ENCODE measurements at regions not wholly inside any gene's neighbourhood (a gene's known extent, or its start where the extent isn't known, plus 50 kb on each side); places are given as distances from the start of the nearest gene placed in this dataset.

DNA sequence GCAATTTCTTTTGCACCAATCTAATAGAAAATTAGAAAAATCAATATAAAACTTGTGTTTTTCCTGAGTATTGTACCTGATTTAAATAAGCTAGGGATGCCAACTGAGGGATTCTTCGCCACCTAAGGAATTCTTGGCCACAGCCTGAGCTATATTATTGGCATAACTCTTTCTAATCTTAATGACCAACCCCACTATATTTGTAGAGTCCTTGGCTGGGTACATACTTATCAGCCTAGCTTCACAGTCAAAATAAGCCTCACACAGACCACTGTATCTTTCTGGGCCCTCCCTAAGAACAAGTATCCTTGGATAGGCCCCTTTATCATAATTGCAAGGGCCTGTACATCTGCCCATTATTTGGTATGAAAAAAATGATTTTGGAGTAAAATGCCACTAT is 247.1 kb downstream of the DUSP6 start:
- DNase-seq (ENCODE audit: low read depth, low spot score) (no peak), FAIRE-seq (no peak)
- dilution Hi-C loops (cut with MboI; ENCODE audit: extremely low pct_ligation_motif_present, low sequenced_read_pairs): no loop called here
- Histone ChIP-seq H3K27me3 (ENCODE audit: control insufficient read depth, extremely low read depth, insufficient read depth, low read length) (no peaks in the 10 kb centered on the region), H3K4me2 (ENCODE audit: control insufficient read depth, extremely low read depth, insufficient read depth, low read depth, low read length) (no peak overlapping the region), H3K36me3 (ENCODE audit: control insufficient read depth in 2 of 2, extremely low read depth in 1 of 2, insufficient read depth in 2 of 2, low read length in 2 of 2) (no peaks in the 10 kb centered on the region), H4K20me1 (ENCODE audit: control insufficient read depth, extremely low read depth, insufficient read depth, low read length) (no peaks in the 10 kb centered on the region), H3K27ac (ENCODE audit: control insufficient read depth, insufficient read depth, low read length) (no peak overlapping the region), H3K9me1 (ENCODE audit: control insufficient read depth, extremely low read depth, insufficient read depth, low read length) (no peaks in the 10 kb centered on the region), H3K4me3 (ENCODE audit: control insufficient read depth in 2 of 3, extremely low read depth in 1 of 3, insufficient read depth in 2 of 3, low read depth in 1 of 3, low read length in 3 of 3) (no peak overlapping the region), H3K9ac (ENCODE audit: control insufficient read depth, extremely low read depth, insufficient read depth, low read length) (no peak overlapping the region), H3K9me3 (ENCODE audit: control insufficient read depth, low read depth, low read length) (no peaks in the 10 kb centered on the region), H3K79me2 (ENCODE audit: control insufficient read depth, insufficient read depth, low read length) (no peaks in the 10 kb centered on the region), H3K4me1 (ENCODE audit: control insufficient read depth, extremely low read depth, insufficient read depth, low read length) (no peaks in the 10 kb centered on the region), H2AFZ (ENCODE audit: control insufficient read depth, low read length) (no peak overlapping the region)
- TF ChIP-seq, protein P1, sequence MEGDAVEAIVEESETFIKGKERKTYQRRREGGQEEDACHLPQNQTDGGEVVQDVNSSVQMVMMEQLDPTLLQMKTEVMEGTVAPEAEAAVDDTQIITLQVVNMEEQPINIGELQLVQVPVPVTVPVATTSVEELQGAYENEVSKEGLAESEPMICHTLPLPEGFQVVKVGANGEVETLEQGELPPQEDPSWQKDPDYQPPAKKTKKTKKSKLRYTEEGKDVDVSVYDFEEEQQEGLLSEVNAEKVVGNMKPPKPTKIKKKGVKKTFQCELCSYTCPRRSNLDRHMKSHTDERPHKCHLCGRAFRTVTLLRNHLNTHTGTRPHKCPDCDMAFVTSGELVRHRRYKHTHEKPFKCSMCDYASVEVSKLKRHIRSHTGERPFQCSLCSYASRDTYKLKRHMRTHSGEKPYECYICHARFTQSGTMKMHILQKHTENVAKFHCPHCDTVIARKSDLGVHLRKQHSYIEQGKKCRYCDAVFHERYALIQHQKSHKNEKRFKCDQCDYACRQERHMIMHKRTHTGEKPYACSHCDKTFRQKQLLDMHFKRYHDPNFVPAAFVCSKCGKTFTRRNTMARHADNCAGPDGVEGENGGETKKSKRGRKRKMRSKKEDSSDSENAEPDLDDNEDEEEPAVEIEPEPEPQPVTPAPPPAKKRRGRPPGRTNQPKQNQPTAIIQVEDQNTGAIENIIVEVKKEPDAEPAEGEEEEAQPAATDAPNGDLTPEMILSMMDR (optimal IDR thresholded peaks at IDR 0.05 in 1 of 3, IDR thresholded peaks at IDR 0.05 in 1 of 3, conservative IDR thresholded peaks at IDR 0.05 in 1 of 3; ENCODE audit: extremely low read depth in 1 of 3, insufficient read depth in 2 of 3, low read length in 3 of 3): no peak
- no peak for TF ChIP-seq EZH2 (IDR thresholded peaks at IDR 0.05; ENCODE audit: low read length)

DNA sequence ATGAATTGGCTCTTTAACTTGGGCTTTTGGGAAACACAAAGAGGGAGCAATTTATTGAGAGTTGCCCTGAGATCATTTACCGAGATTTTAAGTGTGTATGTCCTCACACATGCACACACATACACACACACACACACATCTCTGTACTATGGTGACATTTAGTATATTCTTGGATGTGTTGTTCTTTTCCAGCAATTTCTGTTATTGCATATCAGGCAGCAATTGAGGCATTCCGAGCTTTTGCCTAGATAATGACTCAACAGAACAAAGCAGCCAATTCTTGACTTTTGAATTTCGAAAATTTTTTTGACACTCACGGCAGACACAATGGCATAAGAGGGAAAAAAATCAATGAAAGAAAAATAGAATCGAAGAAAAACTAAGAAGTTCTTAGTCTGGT is 248.5 kb downstream of the DUSP6 start:
- dilution Hi-C loops (cut with MboI; ENCODE audit: extremely low pct_ligation_motif_present, low sequenced_read_pairs): no loop called here
- no peak for FAIRE-seq
- no peaks in the 10 kb centered on the region for H4K20me1 ChIP-seq (ENCODE audit: control insufficient read depth, extremely low read depth, insufficient read depth, low read length)

More for the DNA sequence above, 248.5 kb downstream of the DUSP6 start:
- TF ChIP-seq, protein P1 (optimal IDR thresholded peaks at IDR 0.05 in 1 of 3, IDR thresholded peaks at IDR 0.05 in 1 of 3, conservative IDR thresholded peaks at IDR 0.05 in 1 of 3; ENCODE audit: extremely low read depth in 1 of 3, insufficient read depth in 2 of 3, low read length in 3 of 3): no peak
- no peak for TF ChIP-seq EZH2 (IDR thresholded peaks at IDR 0.05; ENCODE audit: low read length)
- Histone ChIP-seq H3K9ac (ENCODE audit: control insufficient read depth, extremely low read depth, insufficient read depth, low read length) (no peak overlapping the region), H3K9me3 (ENCODE audit: control insufficient read depth, low read depth, low read length) (no peaks in the 10 kb centered on the region), H3K36me3 (ENCODE audit: control insufficient read depth in 2 of 2, extremely low read depth in 1 of 2, insufficient read depth in 2 of 2, low read length in 2 of 2) (no peaks in the 10 kb centered on the region), H3K4me3 (ENCODE audit: control insufficient read depth in 2 of 3, extremely low read depth in 1 of 3, insufficient read depth in 2 of 3, low read depth in 1 of 3, low read length in 3 of 3) (no peak overlapping the region), H3K4me1 (ENCODE audit: control insufficient read depth, extremely low read depth, insufficient read depth, low read length) (no peaks in the 10 kb centered on the region), H3K9me1 (ENCODE audit: control insufficient read depth, extremely low read depth, insufficient read depth, low read length) (no peaks in the 10 kb centered on the region), H3K27me3 (ENCODE audit: control insufficient read depth, extremely low read depth, insufficient read depth, low read length) (no peaks in the 10 kb centered on the region), H3K79me2 (ENCODE audit: control insufficient read depth, insufficient read depth, low read length) (no peaks in the 10 kb centered on the region), H3K4me2 (ENCODE audit: control insufficient read depth, extremely low read depth, insufficient read depth, low read depth, low read length) (no peak overlapping the region), H2AFZ (ENCODE audit: control insufficient read depth, low read length) (no peak overlapping the region), H3K27ac (ENCODE audit: control insufficient read depth, insufficient read depth, low read length) (no peak overlapping the region)
- no peak for DNase-seq (ENCODE audit: low read depth, low spot score)
